ENCODE measurements at regions not wholly inside any gene's neighbourhood (a gene's known extent, or its start where the extent isn't known, plus 50 kb on each side); places are given as distances from the start of the nearest gene placed in this dataset.

GRCh38 chr7:25775999-25776743, 375.8 kb upstream of the NFE2L3 start:
- TF ChIP-seq CTCF (IDR thresholded peaks at IDR 0.05) (no peak), EZH2 (IDR thresholded peaks at IDR 0.05; ENCODE audit: borderline replicate concordance, insufficient read depth, low read depth, low read length, poor library complexity, severe bottlenecking) (no peak)
